CD4-positive, alpha-beta T cell treated with Interleukin-15 for 1 hour (primary cell): ENCODE measurements at regions not wholly inside any gene's neighbourhood (a gene's known extent, or its start where the extent isn't known, plus 50 kb on each side); places are given as distances from the start of the nearest gene placed in this dataset.
"Not testable (repeated sequence)": the region's sequence is repeated elsewhere in the genome, so short reads cannot be mapped to it uniquely, and the experiment has no call there.

Experiments
- DNase-seq: peaks from one replicate; pipeline ENCODE4 v3.0.0-alpha.2; 2020

DNA sequence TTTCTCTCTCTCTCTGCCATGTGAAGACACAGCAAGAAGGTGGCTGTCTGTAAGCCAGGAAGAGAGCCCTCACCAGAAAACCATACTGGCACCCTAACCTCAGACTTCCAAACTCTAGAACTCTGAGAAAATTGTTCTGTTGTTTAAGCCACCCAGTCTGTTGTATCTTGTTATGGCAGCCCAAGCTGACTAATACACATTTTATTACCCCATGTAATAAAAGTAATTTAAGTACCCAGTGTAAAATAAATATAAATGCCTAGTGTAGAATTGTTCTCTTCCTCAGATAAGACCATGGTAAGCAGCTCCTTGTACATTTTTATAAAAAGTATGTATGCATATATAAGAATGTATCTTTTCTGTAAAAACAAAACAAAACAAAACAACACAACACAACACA, 119.7 kb downstream of the DTL start:
- no peak for DNase-seq

DNA sequence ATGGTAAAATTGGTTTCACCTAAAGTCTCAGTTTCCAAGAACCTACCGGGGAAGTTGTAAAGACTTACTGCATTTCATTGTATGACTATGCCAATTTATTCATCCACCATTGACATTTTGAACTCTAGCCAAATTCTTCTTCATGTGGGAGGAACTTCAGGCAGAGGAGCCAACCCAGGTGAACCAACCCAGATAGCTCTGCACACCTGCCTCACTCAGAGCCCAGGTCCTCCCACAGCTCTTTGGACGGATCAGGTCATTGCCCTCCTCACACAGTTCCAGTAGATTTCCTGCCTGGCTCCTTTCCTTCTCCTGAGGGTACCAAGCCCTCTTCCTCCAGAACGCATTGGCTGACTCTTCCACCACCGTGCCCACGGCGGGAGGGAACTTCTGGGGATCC, 121.7 kb downstream of the DTL start:
- no peak for DNase-seq

DNA sequence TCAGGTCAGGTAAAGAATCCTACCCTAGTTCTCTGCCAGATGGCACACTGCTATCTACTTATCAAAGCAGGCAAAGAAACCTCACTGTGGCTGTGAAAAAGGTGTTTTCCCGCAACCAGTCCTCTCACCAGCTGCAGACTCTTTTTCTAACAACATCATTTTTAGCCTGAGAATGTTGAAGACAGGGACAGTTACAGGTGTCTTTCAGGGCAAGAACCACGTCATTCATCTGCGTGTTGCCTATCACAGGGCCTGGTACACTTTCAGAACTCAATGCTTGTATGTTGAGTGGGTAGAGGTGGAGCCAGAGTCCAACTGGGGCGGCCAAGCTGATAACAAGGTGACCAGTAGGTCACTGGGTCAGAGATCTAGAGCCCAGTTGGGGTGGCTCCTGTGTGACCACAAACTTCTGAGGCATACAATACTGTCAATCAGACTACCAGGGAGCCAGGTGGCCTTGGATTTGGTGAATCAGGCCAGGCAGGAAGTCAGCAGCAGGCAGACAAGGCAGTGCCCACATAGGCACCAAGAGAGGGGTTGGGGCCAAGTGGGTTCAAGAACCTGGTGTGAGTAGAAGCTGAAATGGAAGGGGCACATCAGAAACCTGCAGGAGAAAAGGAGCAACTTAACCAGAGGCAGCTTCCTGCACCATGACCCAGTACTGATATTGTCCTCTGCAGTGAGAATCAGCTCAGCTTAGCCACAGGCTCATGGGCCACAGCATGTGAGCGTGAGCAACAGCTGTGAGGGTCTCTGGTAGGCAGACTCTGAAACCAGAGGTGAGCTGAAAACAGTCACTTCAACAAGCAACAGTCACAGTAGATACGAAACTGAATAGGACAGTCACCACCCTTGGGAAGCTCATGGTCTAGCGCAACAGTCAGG, 123.6 kb downstream of the DTL start:
- DNase-seq, result peak; percentile 20

DNA sequence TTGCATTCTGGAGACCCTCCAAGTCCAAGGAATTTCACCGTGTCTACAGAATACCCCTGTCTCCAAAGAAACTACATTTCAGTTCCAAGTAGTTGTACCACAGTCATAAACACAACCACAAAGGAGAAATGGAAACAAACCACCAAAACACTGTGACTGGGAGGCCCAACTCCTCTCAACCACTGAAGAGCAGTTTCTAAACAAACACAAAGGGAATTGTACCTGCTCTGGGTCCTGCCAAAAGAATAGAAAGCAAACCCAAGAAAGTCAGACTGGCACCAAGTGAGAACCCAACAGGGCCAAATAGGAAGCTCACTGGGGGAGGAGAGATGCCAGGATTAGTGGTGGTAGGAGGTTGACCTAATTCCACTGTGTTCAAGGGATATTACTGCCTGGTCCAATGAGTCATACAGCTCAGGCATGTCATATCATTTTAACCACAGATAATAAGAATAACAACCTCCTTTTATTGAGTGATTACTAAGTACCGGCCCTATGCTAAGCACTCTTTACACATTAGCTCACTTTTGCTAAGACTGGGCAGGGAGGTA, 123.9 kb upstream of the PPP2R5A start:
- DNase-seq, result no peak

DNA sequence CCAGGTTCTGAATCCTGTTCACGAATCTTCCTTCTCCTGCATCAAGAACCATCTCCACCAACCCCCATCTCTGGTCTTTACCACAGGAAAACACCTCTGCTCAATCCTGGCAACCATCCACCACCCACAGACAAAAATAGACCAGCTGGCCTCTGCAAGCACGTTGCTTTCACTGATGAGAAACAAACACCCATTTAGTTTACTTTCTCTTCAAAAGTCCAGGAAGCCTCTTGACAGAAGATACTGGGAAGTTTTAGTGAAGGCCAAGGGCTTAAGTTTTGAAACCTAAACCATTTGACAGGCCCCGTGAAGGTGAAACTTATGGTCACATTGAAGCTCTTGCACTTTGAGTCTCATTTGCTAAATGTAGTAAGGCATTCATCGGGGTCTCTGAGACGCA, 122.6 kb upstream of the PPP2R5A start:
- DNase-seq, result no peak

DNA sequence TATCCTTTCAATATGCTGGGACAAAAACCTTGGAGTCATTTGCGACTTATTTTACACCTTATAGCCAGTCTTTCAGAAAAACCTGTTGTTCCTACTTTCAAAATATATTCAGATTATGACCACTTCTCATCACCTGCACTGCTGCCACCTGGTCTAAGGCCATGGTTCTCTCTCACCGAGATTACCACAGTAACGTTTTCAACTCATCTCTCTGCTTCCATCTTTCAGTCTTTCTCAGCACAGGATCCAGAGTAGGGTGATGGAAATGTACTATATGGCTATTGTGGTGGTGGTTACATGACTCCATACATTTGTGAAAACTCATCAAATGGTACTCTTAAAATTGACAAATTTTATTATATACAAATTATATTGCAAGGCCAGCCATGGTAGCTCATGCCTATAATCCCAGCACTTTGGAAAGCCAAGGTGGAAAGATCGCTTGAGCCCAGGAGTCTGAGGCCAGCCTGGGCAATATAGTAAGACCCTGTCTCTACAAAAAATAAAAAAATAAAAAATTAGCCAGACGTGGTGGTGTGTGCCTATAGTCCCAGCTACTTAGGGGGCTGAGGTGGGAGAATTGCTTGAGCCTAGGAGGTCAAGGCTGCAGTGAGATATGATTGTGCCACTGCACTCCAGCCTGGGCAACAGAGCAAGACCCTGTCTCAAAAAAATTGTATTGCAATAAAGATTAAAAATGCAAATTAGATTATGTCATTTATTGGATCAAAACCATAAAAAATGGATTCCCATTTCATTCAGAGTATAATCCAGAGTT, 120.9 kb upstream of the PPP2R5A start:
- no peak for DNase-seq

DNA sequence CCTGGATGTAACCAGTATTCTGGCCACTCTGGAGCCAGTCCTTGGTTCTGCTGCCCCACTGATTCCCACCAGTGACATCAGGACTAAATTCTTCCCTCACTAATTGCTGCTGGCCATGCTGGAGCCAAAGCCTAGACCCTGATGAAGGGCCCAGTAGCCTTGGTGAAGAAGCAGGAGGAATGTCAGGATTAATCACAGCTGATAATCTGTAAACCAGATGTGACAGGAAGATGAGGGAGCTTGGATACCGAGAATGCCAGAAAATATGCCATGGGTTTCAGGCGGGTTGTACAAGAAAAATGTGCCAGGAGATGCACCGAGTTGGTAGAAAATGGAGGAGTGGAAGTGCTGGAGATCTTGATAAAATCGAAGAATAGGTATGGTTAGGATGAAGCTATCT, 119.0 kb upstream of the PPP2R5A start:
- no peak for DNase-seq

DNA sequence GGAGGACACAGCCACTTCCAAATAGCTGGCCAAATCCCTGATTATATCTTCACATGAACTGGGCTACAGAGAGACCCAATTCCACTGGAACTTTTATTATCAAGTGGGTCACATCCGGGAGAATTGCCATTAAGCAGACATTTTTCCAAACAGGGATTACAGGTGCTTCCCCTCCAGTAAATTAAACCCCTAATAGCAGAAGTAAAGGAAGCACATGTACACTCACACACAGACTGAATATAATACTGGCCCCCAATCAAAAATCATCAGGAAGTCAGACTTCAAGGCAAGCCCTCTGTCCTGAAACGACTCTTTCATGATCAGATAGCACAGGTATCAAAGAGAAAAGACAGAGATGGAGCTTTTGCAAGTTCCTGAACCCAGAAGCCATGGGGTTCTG, 118.6 kb upstream of the PPP2R5A start:
- DNase-seq, result no peak

DNA sequence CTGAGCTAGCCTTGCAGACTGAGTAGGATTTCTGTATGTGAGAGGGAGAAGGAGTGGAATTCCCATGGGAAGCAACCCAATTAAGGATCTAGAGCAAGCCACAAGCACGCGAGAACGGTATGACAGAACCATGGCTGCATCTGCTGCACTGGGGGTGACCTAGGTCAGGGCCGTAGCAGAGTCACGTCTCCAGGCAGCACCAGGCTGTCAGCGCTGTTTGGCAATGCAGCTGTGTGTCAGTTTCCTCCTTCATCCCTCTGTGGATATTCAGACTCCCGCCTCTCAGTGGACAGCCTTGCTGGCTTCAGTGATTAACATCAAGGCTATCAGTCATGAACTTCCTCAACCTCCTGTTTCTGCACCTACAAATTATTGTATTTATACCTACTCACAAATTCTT, 118.1 kb upstream of the PPP2R5A start:
- no peak for DNase-seq

DNA sequence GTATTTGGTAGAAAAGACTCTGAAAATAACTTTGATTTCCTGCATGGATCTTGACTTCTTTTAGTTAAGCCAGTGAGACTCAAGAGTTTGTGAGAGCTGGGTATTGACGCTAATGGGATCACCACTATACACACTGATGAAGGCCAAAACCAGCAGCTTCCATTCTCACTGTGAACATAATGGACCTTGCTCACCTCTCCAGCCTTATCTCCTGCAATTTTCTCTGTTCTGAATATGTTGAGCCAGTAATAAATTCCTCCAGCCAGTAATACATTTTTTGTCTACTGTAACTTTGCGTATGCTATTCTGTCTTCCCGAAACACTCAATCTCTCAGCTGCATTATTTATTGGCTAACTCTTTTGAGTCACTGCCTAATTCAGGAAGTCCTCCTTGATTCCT, 111.6 kb upstream of the PPP2R5A start:
- no peak for DNase-seq

DNA sequence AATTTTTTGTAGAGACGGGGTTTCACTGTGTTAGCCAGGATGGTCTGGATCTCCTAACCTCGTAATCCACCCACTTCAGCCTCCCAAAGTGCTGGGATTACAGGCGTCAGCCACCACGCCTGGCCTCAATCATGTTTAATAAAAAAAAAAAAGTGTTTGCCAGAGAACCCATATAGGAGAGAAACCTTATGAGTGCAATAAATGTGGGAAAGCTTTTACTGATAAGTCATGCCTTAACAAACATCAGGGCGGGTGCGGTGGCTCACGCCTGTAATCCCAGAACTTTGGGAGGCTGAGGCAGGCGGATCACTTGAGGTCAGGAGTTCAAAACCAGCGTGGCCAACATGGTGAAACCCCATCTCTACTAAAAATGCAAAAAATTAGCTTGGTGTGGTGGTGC, 110.9 kb upstream of the PPP2R5A start:
- not testable (repeated sequence) for DNase-seq

DNA sequence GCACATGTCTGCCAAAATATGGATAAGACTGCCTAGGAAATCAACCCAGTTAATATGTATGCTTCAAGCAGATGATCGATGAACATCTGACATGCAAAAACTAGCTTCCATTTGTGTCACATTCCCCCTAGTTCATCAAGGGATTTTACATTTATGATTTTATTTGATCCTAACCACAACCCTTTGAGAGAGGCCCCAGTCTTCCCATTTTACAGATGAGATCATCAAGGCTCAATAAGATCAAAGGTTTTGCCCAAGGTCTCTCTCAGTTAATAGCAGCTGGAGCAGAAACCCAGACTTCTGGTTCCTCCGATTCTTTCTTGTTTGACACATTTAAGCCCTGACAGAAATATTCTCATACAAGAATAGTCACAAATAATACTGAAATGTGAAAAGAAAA, 107.7 kb upstream of the PPP2R5A start:
- no peak for DNase-seq

DNA sequence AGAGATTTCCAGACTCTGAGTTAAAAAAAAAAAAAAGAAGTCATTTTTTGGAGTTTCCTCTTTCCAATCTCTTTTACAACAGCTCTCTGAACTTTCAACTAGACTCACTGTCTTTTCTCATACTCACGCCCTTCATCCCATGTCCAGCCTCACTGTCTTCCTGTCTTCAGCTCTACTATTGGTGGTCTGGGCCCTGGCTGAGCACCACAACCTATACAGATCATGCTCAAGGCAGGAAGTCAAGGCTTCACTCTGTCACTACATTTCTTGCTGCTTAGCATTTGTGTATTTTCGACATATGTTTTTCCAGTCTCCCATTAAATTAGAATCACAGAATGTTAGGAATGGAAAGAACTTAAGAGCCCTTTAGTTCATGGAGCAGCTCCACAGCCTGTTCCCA, 106.4 kb upstream of the PPP2R5A start:
- DNase-seq, result no peak

DNA sequence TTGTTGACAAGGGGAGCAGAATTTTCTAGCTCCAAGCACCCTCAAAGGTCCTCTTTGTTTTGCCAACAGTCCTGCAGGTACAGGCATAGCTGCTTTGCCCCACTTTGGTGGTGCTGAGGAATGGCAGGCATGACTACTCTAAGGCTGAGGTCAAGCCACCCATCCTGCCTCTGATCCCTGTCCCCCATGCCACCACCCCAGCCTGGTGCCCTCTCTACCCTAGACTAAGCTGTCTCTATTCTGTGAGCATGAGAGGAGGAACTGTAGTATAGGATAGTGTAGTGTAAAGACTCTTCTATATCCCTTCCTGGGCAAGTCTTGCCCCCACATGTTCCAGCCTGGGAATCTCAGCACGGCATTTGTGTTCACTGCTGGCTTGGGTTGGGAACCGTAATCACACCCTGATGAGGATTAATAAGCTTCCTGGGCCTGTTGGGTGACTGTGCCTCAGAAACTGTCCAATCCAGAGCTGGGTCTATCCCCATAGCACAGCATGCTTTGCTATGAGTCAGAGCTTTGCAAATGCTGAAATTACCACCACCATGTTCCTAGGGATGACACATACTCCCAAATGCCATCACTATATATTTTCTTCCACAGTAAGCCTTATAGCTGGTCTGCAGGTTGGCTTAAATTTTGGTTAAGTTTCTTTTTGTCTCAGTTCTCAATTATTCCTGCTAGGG, 105.7 kb upstream of the PPP2R5A start:
- DNase-seq, result no peak

DNA sequence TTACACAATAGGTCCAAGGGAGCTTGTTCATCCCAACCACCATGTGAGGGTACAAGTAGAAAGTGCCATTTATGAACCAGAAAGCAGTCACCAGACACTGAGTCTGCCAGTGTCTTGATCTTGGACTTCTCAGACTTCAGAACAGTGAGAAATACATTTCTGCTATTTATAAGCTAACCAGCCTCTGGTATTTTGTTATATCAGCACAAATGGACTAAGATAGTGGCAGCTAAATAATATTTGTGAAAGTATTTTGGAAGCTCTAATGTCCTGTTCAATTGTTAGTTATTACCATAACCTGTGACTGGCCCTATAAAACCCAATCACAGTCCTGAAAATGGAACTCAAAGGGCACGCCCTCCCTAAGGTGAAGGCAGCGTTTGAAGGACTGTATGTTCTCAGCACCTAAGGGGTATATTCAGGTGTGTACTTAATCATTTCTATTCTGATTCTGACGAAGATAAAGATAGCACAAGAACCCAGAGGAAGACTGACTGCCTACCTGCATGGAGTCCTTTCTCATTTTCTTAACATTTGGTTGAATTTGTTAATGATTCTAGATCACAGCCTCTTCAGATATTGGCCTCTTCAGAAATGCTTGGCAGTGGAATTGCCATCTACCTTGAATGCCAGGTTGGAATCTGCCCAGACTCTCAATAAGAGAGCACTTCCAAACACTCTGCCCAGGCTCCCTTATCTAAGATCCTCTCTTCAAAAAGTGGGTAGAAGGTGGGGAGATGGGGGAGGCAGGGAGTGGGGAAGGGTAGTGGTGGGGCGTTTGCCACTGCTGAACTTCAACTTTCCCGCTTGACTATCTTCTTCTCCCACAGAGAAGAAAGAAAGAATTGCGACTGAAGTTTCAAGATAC, 104.0 kb upstream of the PPP2R5A start:
- no peak for DNase-seq

DNA sequence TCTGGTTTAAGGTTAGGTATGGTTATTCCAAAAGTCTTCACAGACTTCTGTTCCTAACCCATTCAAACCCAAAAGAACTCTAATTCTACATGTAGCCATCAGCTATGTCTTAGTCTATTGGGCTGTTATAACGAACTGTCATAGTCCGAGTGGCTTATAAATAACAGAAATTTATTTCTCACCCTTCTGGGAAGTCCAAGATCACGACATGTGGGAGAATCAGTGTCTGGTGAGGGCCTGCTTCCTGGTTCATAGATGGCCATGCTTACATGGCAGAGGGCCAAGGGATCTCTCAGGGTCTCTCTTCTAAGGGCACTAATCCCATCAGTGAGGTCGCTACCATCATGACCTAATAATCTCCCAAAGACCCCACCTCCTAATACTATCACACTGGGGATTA, 103.0 kb upstream of the PPP2R5A start:
- no peak for DNase-seq

DNA sequence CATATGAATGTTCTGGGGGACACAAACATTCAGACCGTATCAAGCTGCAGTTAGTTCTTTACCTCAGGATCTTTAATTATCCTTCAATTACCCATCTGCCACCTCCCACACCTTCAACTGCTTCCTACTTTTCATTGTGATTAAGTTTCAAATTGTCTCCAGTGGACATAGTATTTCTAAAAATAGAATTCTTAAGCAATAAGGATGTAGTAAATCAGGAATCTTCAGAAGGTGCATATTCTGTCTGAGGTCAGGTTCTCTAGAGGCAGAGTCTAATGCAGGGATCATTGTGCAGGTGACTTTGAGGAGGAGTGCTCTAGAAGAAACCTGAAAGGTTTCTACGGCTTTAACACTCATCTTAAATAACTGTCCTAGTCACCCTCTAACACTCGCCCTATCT, 102.6 kb upstream of the PPP2R5A start:
- no peak for DNase-seq

DNA sequence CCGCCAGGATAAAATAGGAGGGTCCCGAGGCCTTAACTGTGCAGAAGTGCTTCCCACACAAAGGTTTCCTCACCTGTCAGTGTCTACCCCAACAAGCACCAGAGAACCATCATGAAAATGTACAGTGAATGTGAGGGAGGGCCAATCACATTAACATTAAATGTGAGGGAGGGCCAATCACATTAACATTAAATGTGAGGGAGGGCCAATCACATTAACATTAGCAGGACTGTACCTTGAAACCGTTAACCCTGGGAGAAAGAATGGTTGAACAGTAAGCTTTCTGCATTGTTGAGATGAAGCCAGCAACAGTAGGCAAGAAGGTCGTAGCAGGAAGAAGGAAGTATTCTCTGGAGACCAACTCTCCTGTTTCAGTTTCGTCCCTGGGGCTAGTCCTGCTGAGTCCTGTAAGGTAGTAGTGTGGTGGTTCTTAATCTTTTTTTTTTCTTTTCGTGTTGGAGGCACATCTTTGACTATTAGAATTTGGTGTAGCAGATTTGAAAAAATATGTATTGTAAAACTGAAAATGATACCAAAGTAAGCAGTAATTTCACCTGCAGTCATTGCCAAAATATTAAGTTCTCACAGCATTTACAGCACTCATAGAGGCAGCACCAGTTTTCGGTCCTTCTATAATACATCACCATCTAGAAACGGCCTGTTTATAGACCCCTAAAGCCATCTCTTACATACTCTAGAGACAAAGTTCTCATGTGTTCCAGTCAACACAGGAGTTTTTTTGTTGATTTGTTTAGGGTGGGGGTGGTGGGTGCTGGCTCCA, 98.6 kb upstream of the PPP2R5A start:
- DNase-seq, result no peak

DNA sequence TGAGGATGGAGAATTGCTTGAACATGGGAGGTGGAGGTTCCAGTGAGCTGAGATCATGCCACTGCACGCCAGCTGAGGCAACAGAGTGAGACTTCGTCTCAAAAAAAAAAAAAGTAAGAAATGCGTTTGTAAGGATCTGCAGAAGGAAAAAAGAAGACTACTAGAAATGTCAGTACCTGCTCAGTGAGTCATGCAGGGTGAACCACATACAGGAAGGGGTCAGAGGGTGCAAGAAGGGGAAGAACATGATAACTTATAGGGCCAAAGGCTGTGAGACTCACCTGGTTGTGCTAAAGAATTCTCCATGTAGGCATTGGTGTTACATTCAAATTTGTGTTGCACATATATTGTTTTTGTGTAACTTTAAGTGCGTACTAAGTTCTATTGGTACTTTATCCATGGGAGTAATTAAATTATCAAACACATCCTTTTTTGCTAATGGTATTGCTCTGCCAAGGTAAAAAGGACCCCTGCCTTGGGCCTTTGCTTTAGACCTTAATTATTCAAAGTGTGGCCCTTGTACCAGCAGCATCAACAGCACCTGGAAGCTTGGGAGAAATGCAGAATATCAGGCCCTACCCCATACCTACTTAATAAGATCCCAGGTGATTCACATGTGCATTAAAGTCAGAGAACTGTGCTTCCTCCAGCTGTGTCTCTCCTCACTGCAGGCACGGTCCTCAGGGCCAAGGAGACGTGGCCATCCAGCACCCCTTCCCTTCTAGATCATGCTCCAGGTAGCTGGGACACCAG, 96.4 kb upstream of the PPP2R5A start:
- no peak for DNase-seq

DNA sequence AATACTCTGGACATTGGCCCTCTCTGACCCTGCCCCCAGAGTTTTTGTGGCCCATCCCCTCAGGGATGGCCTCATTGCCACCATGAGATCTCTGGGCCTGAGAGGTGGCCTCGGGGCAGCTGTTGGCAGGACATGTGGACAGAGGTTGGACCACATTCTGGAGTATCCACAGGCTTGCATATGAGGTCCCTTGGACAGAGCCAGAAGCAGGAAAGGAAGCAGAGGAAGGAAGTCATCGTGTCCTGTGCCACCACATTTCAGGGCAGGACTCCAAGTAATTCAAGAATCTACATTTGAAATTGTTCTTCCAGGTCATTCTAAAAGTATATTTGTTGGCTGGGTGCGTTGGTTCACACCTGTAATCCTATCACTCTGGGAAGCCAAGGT, 95.9 kb upstream of the PPP2R5A start:
- no peak for DNase-seq

DNA sequence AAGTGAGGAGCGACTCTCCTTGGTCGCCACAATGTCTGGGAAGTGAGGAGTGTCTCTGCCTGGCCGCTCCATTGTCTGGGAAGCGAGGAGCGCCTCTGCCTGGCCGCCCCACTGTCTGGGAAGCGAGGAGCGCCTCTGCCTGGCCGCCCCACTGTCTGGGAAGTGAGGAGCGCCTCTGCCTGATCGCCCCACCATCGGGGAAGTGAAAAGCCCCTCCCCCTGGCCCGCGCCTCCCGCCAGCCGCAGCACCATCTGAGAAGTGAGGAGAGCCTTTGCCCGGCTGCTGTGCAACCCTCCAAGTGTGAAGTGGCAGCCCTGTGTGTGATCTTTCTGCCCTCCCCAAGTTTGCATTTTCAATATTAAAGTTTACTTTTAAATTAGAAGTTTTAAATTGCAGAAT, 95.0 kb upstream of the PPP2R5A start:
- no peak for DNase-seq
